Osteoblast (primary cell): ENCODE measurements at regions not wholly inside any gene's neighbourhood (a gene's known extent, or its start where the extent isn't known, plus 50 kb on each side); places are given as distances from the start of the nearest gene placed in this dataset.

Experiments
- DNase-seq: peaks from one replicate; pipeline ENCODE4 v3.0.0; 2011; ENCODE audit warnings: low spot score, mixed read lengths; ENCODE audit not compliant: insufficient read length; ENCODE audit errors: missing footprints
- H2AFZ ChIP-seq: 2 replicates; pipeline ENCODE4 v1.6.0; 2011; ENCODE audit warnings: mild to moderate bottlenecking, low read length
- H3K27ac ChIP-seq: 2 replicates; pipeline ENCODE4 v1.5.1; 2011; ENCODE audit warnings: mild to moderate bottlenecking, low read depth, low read length, moderate library complexity
- H3K27me3 ChIP-seq: 2 replicates; pipeline ENCODE4 v1.6.0; 2012; ENCODE audit warnings: mild to moderate bottlenecking, control low read depth, inconsistent platforms, low read length, moderate library complexity; ENCODE audit not compliant: insufficient read depth
- H3K36me3 ChIP-seq: 2 replicates; pipeline ENCODE4 v1.5.1; 2011; ENCODE audit warnings: mild to moderate bottlenecking, low read length, control low read depth, moderate library complexity; ENCODE audit not compliant: insufficient read depth
- H3K4me1 ChIP-seq: 2 replicates; pipeline ENCODE4 v1.5.1; 2011; ENCODE audit warnings: mild to moderate bottlenecking, low read length, control low read depth, moderate library complexity; ENCODE audit not compliant: insufficient read depth
- H3K4me2 ChIP-seq: 2 replicates; pipeline ENCODE4 v1.6.0; 2011; ENCODE audit warnings: mild to moderate bottlenecking, low read length; ENCODE audit not compliant: insufficient read depth
- H3K4me3 ChIP-seq: fragments of 200-600 bp; sonication (generic); 3 replicates; pipeline ENCODE4 v1.5.1; 2012; ENCODE audit warnings: mild to moderate bottlenecking, low read length, inconsistent platforms; ENCODE audit not compliant: insufficient read depth
- H3K79me2 ChIP-seq: 2 replicates; pipeline ENCODE4 v1.6.0; 2012; ENCODE audit warnings: mild to moderate bottlenecking, low read length, control low read depth, inconsistent platforms; ENCODE audit not compliant: insufficient read depth
- H3K9me3 ChIP-seq: 2 replicates; pipeline ENCODE4 v1.5.1; 2011; ENCODE audit warnings: low read depth, low read length, control low read depth
- H4K20me1 ChIP-seq: 2 replicates; pipeline ENCODE4 v1.6.0; 2012; ENCODE audit warnings: mild to moderate bottlenecking, low read length, control low read depth; ENCODE audit not compliant: insufficient read depth
- TF ChIP-seq, protein P1 (sequence below): IDR thresholded peaks from 2 replicates; pipeline ENCODE4 v1.5.1; 2011; ENCODE audit warnings: mild to moderate bottlenecking, low read depth, low read length, moderate library complexity; ENCODE audit errors: extremely low read depth

DNA sequence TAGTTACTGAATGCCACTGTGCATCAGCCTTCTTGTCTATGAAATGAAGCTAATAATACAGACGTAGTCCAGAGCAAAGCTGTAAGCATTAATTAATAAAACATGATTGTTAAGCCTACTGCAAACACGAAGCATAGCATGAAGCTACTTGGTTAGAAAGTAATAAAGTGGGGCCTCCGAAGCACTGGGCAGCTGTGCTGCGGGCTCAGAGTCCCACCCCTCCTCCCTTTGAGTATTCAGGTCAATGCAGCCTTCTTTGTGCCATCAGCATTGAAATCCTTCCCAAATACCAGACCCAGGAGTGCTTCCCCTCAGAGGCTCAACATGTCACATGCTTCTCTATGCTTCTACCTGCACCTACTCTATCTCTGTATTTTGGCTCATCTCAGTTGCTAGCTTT lies 1112.6 kb downstream of the IGSF11 start:
- H3K36me3 ChIP-seq = no peaks in the 10 kb centered on the region
- H4K20me1 ChIP-seq = no peaks in the 10 kb centered on the region
- H2AFZ ChIP-seq = no peak overlapping the region
- H3K4me1 ChIP-seq = no peaks in the 10 kb centered on the region
- TF ChIP-seq, protein P1, sequence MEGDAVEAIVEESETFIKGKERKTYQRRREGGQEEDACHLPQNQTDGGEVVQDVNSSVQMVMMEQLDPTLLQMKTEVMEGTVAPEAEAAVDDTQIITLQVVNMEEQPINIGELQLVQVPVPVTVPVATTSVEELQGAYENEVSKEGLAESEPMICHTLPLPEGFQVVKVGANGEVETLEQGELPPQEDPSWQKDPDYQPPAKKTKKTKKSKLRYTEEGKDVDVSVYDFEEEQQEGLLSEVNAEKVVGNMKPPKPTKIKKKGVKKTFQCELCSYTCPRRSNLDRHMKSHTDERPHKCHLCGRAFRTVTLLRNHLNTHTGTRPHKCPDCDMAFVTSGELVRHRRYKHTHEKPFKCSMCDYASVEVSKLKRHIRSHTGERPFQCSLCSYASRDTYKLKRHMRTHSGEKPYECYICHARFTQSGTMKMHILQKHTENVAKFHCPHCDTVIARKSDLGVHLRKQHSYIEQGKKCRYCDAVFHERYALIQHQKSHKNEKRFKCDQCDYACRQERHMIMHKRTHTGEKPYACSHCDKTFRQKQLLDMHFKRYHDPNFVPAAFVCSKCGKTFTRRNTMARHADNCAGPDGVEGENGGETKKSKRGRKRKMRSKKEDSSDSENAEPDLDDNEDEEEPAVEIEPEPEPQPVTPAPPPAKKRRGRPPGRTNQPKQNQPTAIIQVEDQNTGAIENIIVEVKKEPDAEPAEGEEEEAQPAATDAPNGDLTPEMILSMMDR = no peak
- no peaks in the 10 kb centered on the region for H3K79me2 ChIP-seq
- H3K4me2 ChIP-seq = no peak overlapping the region
- no peak for DNase-seq
- H3K4me3 ChIP-seq = no peak overlapping the region
- no peaks in the 10 kb centered on the region for H3K9me3 ChIP-seq
- H3K27ac ChIP-seq = no peak overlapping the region
- H3K27me3 ChIP-seq = no peaks in the 10 kb centered on the region

DNA sequence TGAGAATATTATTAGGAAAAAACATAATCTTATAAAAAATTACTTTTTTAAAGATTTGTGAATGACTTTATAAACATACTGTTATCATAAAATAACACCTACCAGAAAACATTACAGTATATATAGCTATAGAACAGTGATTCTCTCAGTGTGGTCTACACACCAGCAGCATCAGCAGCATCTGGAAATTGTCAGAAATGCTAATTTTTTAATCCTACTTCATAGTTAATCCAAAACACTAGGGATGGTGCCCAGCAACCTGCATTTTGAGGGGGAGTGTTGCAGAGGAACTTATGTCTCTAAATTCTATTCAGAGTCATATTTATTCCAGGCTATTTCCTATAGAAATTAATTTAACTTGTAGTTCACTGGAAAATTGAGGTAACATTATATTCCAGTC lies 1107.8 kb downstream of the IGSF11 start:
- Histone ChIP-seq H3K27ac (no peak overlapping the region), H3K4me3 (no peak overlapping the region), H3K27me3 (no peaks in the 10 kb centered on the region), H4K20me1 (no peaks in the 10 kb centered on the region), H3K9me3 (no peaks in the 10 kb centered on the region), H3K4me1 (no peaks in the 10 kb centered on the region), H2AFZ (no peak overlapping the region), H3K79me2 (no peaks in the 10 kb centered on the region), H3K4me2 (no peak overlapping the region), H3K36me3 (no peaks in the 10 kb centered on the region)
- TF ChIP-seq, protein P1 = no peak
- DNase-seq = no peak

DNA sequence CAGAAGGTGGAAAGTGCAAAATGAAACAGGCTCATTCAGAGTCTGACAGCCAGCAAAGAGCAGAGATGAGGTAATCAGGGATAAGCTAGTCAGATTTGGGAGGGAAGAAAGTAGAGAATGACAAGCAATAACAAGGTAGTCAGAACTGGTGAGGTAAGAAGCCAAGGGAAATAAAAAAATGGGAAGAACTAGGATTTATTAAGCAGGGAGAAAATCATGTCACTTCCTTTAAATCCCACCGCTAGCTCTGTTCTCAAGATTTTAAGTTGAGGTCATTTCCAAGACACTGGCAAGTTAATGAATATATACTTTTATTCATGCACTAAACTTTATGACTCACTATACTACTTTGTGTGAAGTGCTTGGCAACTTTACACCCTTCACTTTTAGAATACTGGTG lies 1106.8 kb downstream of the IGSF11 start:
- H3K27me3 ChIP-seq = no peaks in the 10 kb centered on the region
- TF ChIP-seq, protein P1 = no peak
- DNase-seq = no peak
- H3K79me2 ChIP-seq = no peaks in the 10 kb centered on the region
- no peaks in the 10 kb centered on the region for H3K36me3 ChIP-seq
- H3K4me3 ChIP-seq = no peak overlapping the region
- H3K4me1 ChIP-seq = no peaks in the 10 kb centered on the region
- H2AFZ ChIP-seq = no peak overlapping the region
- H3K27ac ChIP-seq = no peak overlapping the region
- H3K9me3 ChIP-seq = no peaks in the 10 kb centered on the region
- no peaks in the 10 kb centered on the region for H4K20me1 ChIP-seq
- no peak overlapping the region for H3K4me2 ChIP-seq

DNA sequence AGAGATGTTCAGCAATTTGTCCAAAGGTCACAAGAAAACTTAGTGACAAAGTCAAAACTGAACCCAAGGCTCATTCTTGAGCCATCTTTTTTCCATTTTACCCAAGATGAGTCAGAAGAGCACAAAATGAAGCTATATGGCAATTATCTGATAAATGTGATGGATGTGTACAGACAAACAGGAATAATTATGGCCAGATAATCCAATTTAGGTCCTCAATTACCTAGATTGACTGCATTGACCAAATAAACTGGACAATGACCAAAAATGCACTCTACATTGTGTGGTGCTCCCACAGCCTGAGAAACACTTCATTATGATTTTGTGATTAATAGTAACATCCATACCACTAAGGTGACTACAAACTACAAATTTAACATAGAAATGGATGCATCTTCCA lies 1105.8 kb downstream of the IGSF11 start:
- no peaks in the 10 kb centered on the region for H3K9me3 ChIP-seq
- no peaks in the 10 kb centered on the region for H3K4me1 ChIP-seq
- H3K27me3 ChIP-seq = no peaks in the 10 kb centered on the region
- no peak overlapping the region for H3K27ac ChIP-seq
- no peaks in the 10 kb centered on the region for H3K36me3 ChIP-seq
- H3K4me2 ChIP-seq = no peak overlapping the region
- no peak overlapping the region for H2AFZ ChIP-seq
- DNase-seq = no peak
- no peaks in the 10 kb centered on the region for H3K79me2 ChIP-seq
- no peaks in the 10 kb centered on the region for H4K20me1 ChIP-seq
- H3K4me3 ChIP-seq = no peak overlapping the region
- TF ChIP-seq, protein P1 = no peak
